Erythroblast (primary cell): ENCODE measurements at regions not wholly inside any gene's neighbourhood (a gene's known extent, or its start where the extent isn't known, plus 50 kb on each side); places are given as distances from the start of the nearest gene placed in this dataset.

Experiments used
- DNase-seq, 2 experiments: peaks; one replicate each; lab custom pipeline; 2025; lab: John Stamatoyannopoulos, UW
- GATA1 ChIP-seq: IDR thresholded peaks from 2 replicates; pipeline ENCODE4 v1.6.1; 2011; ENCODE audit warnings: low read depth, mild to moderate bottlenecking, control low read depth, low read length, moderate library complexity
- POLR2A ChIP-seq: IDR thresholded peaks from 2 replicates; pipeline ENCODE4 v1.6.1; 2011; ENCODE audit warnings: mild to moderate bottlenecking, low read length

GRCh38 chr5:24347158-24347557, 297.6 kb downstream of the CDH10 start:
- DNase-seq = no peak
- no peak for TF ChIP-seq GATA1
- TF ChIP-seq POLR2A = no peak

- no peak for TF ChIP-seq GATA1
- no peak for TF ChIP-seq POLR2A
- no peak for DNase-seq
Measured at GRCh38 chr5:24351285-24351684, 293.5 kb downstream of the CDH10 start.

GRCh38 chr5:24353016-24353415, 291.8 kb downstream of the CDH10 start:
- TF ChIP-seq POLR2A (no peak), GATA1 (no peak)
- no peak for DNase-seq

- TF ChIP-seq GATA1 (no peak), POLR2A (no peak)
- no peak for DNase-seq
Measured at GRCh38 chr5:24353611-24354010, 291.2 kb downstream of the CDH10 start.

- TF ChIP-seq GATA1 (no peak), POLR2A (no peak)
- DNase-seq = no peak
Measured at GRCh38 chr5:24363789-24364481, 280.8 kb downstream of the CDH10 start.

GRCh38 chr5:24364711-24365110, 280.1 kb downstream of the CDH10 start:
- no peak for DNase-seq
- TF ChIP-seq GATA1 (no peak), POLR2A (no peak)

GRCh38 chr5:24365406-24365805, 279.4 kb downstream of the CDH10 start:
- DNase-seq = no peak
- TF ChIP-seq POLR2A = no peak
- no peak for TF ChIP-seq GATA1

GRCh38 chr5:24367216-24367615, 277.6 kb downstream of the CDH10 start:
- TF ChIP-seq POLR2A (no peak), GATA1 (no peak)
- no peak for DNase-seq

- TF ChIP-seq GATA1 (no peak), POLR2A (no peak)
- no peak for DNase-seq
Measured at GRCh38 chr5:24368115-24368514, 276.7 kb downstream of the CDH10 start.

GRCh38 chr5:24376210-24376609, 268.6 kb downstream of the CDH10 start:
- TF ChIP-seq POLR2A (no peak), GATA1 (no peak)
- DNase-seq = no peak

- no peak for DNase-seq
- TF ChIP-seq POLR2A (no peak), GATA1 (no peak)
Measured at GRCh38 chr5:24376616-24377015, 268.2 kb downstream of the CDH10 start.

GRCh38 chr5:24381861-24382489, 262.8 kb downstream of the CDH10 start:
- DNase-seq = no peak
- TF ChIP-seq POLR2A = no peak
- no peak for TF ChIP-seq GATA1

- DNase-seq = no peak
- TF ChIP-seq GATA1 = no peak
- TF ChIP-seq POLR2A = no peak
Measured at GRCh38 chr5:24385070-24385469, 259.7 kb downstream of the CDH10 start.

- TF ChIP-seq GATA1 (no peak), POLR2A (no peak)
- no peak for DNase-seq
Measured at GRCh38 chr5:24385617-24386016, 259.2 kb downstream of the CDH10 start.

- no peak for TF ChIP-seq GATA1
- no peak for TF ChIP-seq POLR2A
- no peak for DNase-seq
Measured at GRCh38 chr5:24388448-24388847, 256.3 kb downstream of the CDH10 start.
